Hepatocyte (in vitro differentiated cells): ENCODE measurements at regions not wholly inside any gene's neighbourhood (a gene's known extent, or its start where the extent isn't known, plus 50 kb on each side); places are given as distances from the start of the nearest gene placed in this dataset.

Experiments
- DNase-seq: peaks from one replicate; pipeline ENCODE4 v3.0.0-alpha.2; 2016; ENCODE audit warnings: low spot score
- H2AFZ ChIP-seq: fragments of 200-600 bp; sonication (generic); 2 replicates; pipeline ENCODE4 v1.6.0; 2016; ENCODE audit warnings: antibody characterized with exemption, mild to moderate bottlenecking
- H3K27ac ChIP-seq: fragments of 200-600 bp; sonication (generic); 2 replicates; pipeline ENCODE4 v1.5.1; 2016; ENCODE audit warnings: mild to moderate bottlenecking
- H3K27me3 ChIP-seq: fragments of 200-600 bp; sonication (generic); 2 replicates; pipeline ENCODE4 v1.6.1; 2016
- H3K36me3 ChIP-seq: fragments of 200-600 bp; sonication (generic); replicated peaks from 2 replicates; pipeline ENCODE4 v1.5.1; 2016; ENCODE audit warnings: low read depth; ENCODE audit not compliant: insufficient read depth
- H3K4me1 ChIP-seq: fragments of 200-600 bp; sonication (generic); 2 replicates; pipeline ENCODE4 v1.5.1; 2016; ENCODE audit warnings: mild to moderate bottlenecking, moderate library complexity; ENCODE audit not compliant: insufficient read depth
- H3K4me2 ChIP-seq: fragments of 200-600 bp; sonication (generic); 2 replicates; pipeline ENCODE4 v1.6.0; 2016
- H3K4me3 ChIP-seq: fragments of 200-600 bp; sonication (generic); 2 replicates; pipeline ENCODE4 v1.5.1; 2016; ENCODE audit warnings: mild to moderate bottlenecking
- H3K79me2 ChIP-seq: fragments of 200-600 bp; sonication (generic); 2 replicates; pipeline ENCODE4 v1.6.0; 2017; ENCODE audit warnings: mild to moderate bottlenecking
- H3K9me2 ChIP-seq: fragments of 200-600 bp; sonication (generic); replicated peaks from 2 replicates; pipeline ENCODE4 v1.6.0; 2017; ENCODE audit warnings: mild to moderate bottlenecking; ENCODE audit not compliant: insufficient read depth
- H3K9me3 ChIP-seq: fragments of 200-600 bp; sonication (generic); 2 replicates; pipeline ENCODE4 v1.5.1; 2016; ENCODE audit warnings: low read depth, mild to moderate bottlenecking
- H4K20me1 ChIP-seq: fragments of 200-600 bp; sonication (generic); 2 replicates; pipeline ENCODE4 v1.6.0; 2016; ENCODE audit warnings: mild to moderate bottlenecking; ENCODE audit not compliant: insufficient read depth, poor library complexity, severe bottlenecking
- EZH2 ChIP-seq: fragments of 200-600 bp; sonication (generic); IDR thresholded peaks from 2 replicates; pipeline ENCODE4 v1.6.1; 2016; ENCODE audit warnings: antibody characterized with exemption, mild to moderate bottlenecking, borderline replicate concordance
- EZH2phosphoT487 ChIP-seq: fragments of 200-600 bp; sonication (generic); IDR thresholded peaks from one replicate; pipeline ENCODE4 v1.6.1; 2018; ENCODE audit warnings: antibody characterized with exemption, mild to moderate bottlenecking, low read depth, moderate library complexity; ENCODE audit not compliant: unreplicated experiment, severe bottlenecking
- WGBS: methylation state at CpG from one replicate; pipeline ENCODE4 v1.1.6; 2016; ENCODE audit warnings: low lambda C conversion rate; ENCODE audit errors: missing lambda C conversion rate; 5-methylcytosine and 5-hydroxymethylcytosine counted together
- TF ChIP-seq, protein P1 (sequence below): fragments of 200-600 bp; sonication (generic); IDR thresholded peaks from 2 replicates; pipeline ENCODE4 v1.5.1; 2016; ENCODE audit warnings: antibody characterized with exemption, mild to moderate bottlenecking; ENCODE audit not compliant: poor library complexity

DNA sequence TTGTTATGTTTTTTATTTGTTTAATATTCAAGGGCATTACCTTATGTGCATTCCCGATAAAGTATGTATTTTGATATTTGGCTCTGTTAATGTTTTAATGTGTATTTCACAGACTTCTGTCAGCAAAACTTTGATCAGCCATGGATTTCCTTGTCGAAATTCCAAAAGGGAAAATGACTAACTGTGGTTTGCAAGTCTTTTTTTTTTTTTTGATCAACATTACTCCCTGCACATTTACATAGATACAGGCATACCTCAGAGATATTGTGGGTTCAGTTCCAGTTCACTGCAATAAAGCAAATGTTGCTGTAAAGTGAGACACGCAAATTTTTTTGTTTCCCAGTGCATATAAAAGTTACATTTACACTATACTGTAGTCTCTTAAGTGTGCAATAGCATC lies 351.9 kb downstream of the CXCL12 start:
- Histone ChIP-seq H3K4me1 (no peaks in the 10 kb centered on the region), H3K27me3 (no peaks in the 10 kb centered on the region), H3K4me2 (no peak overlapping the region), H2AFZ (no peak overlapping the region), H3K9me3 (no peaks in the 10 kb centered on the region), H3K4me3 (no peak overlapping the region), H3K9me2 (no peaks in the 10 kb centered on the region), H3K79me2 (no peaks in the 10 kb centered on the region), H3K27ac (no peak overlapping the region), H4K20me1 (no peaks in the 10 kb centered on the region), H3K36me3 (no peaks in the 10 kb centered on the region)
- no peak for DNase-seq
- TF ChIP-seq EZH2 = no peak
- TF ChIP-seq, protein P1, sequence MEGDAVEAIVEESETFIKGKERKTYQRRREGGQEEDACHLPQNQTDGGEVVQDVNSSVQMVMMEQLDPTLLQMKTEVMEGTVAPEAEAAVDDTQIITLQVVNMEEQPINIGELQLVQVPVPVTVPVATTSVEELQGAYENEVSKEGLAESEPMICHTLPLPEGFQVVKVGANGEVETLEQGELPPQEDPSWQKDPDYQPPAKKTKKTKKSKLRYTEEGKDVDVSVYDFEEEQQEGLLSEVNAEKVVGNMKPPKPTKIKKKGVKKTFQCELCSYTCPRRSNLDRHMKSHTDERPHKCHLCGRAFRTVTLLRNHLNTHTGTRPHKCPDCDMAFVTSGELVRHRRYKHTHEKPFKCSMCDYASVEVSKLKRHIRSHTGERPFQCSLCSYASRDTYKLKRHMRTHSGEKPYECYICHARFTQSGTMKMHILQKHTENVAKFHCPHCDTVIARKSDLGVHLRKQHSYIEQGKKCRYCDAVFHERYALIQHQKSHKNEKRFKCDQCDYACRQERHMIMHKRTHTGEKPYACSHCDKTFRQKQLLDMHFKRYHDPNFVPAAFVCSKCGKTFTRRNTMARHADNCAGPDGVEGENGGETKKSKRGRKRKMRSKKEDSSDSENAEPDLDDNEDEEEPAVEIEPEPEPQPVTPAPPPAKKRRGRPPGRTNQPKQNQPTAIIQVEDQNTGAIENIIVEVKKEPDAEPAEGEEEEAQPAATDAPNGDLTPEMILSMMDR = no peak
- no peak for TF ChIP-seq EZH2phosphoT487
- WGBS = 58% methylated on average over 3 of the region's 3 CpGs

DNA sequence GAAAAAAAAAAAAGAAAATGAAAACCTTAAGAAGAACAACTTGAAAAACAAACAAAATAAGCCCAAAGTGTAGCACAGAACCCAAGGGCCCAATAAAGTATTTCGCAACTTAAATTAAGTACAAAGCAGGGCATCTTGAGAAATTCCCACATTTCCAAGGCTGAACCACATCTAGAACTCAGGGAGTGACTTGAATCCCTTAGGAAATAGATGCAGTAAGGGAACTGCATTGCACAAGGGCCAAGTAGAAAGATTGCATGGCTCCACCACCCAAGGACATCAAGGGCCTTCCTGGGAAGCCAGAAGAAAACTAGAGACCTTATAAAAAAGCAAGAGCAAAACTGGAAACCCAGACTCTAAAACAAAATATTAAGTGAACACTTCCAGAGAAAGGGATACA lies 352.7 kb downstream of the CXCL12 start:
- Histone ChIP-seq H3K27ac (no peak overlapping the region), H3K4me2 (no peak overlapping the region), H4K20me1 (no peaks in the 10 kb centered on the region), H3K9me3 (no peaks in the 10 kb centered on the region), H3K27me3 (no peaks in the 10 kb centered on the region), H3K79me2 (no peaks in the 10 kb centered on the region), H3K4me1 (no peaks in the 10 kb centered on the region), H3K36me3 (no peaks in the 10 kb centered on the region), H2AFZ (no peak overlapping the region), H3K9me2 (no peaks in the 10 kb centered on the region), H3K4me3 (no peak overlapping the region)
- DNase-seq = no peak
- 96% methylated on average over 1 of the region's 1 CpG for WGBS
- TF ChIP-seq EZH2 (no peak), EZH2phosphoT487 (no peak)
- TF ChIP-seq, protein P1 = no peak

DNA sequence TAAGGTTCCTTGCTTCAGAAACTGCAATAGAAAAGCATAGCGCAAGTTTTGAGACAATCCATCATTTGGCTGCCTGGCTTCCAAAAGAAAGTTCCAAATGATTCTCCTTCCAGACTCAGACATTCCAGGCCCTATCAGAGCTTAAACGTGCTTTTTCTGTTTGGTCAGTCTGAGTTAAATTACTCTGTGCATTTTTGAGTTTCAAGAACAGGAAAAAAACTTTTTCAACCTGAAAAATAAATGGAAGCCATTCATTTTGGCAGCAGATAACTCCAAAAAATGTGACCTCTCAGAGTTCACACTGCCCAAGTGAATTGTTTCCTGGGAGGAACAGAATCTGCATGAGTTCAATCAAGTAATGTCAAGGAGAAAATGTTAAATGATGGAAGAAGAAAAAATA lies 354.2 kb downstream of the CXCL12 start:
- H3K4me2 ChIP-seq = no peak overlapping the region
- H2AFZ ChIP-seq = no peak overlapping the region
- H3K9me2 ChIP-seq = no peaks in the 10 kb centered on the region
- H4K20me1 ChIP-seq = no peaks in the 10 kb centered on the region
- H3K79me2 ChIP-seq = no peaks in the 10 kb centered on the region
- H3K36me3 ChIP-seq = no peaks in the 10 kb centered on the region
- H3K27me3 ChIP-seq = no peaks in the 10 kb centered on the region
- DNase-seq = no peak
- H3K27ac ChIP-seq = no peak overlapping the region
- H3K4me3 ChIP-seq = no peak overlapping the region
- H3K9me3 ChIP-seq = no peaks in the 10 kb centered on the region
- H3K4me1 ChIP-seq = no peaks in the 10 kb centered on the region
- TF ChIP-seq EZH2 = no peak
- TF ChIP-seq, protein P1 = no peak
- no peak for TF ChIP-seq EZH2phosphoT487
- 62% methylated on average over 2 of the region's 2 CpGs for WGBS

DNA sequence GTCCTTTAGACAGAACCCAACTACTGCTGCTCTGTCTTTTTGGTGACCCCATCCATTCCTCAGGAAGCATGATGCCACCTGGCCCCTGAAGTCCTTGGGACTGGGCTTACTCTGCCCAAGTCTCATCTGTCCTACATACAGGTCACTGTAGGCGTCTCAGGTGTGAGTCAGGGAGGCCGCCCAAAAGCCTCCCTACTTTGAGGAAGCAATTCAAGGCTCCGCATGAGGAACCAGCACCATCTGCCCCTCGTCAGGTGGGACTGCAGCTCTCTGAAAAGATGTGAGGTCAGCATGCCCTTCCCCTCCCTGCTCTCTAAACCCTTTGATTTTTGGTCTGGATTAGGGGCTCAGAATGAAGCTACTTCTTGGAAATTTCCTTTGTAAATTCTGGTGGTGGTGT lies 354.8 kb downstream of the CXCL12 start:
- WGBS = 70% methylated on average over 4 of the region's 4 CpGs
- no peaks in the 10 kb centered on the region for H4K20me1 ChIP-seq
- TF ChIP-seq EZH2 = no peak
- TF ChIP-seq, protein P1 = no peak
- no peak for TF ChIP-seq EZH2phosphoT487
- no peaks in the 10 kb centered on the region for H3K4me1 ChIP-seq
- no peaks in the 10 kb centered on the region for H3K27me3 ChIP-seq
- no peak overlapping the region for H3K4me3 ChIP-seq
- no peak overlapping the region for H3K27ac ChIP-seq
- no peaks in the 10 kb centered on the region for H3K9me3 ChIP-seq
- no peaks in the 10 kb centered on the region for H3K79me2 ChIP-seq
- no peaks in the 10 kb centered on the region for H3K9me2 ChIP-seq
- no peak overlapping the region for H2AFZ ChIP-seq
- no peak overlapping the region for H3K4me2 ChIP-seq
- no peaks in the 10 kb centered on the region for H3K36me3 ChIP-seq
- no peak for DNase-seq
